ENCODE measurements at regions not wholly inside any gene's neighbourhood (a gene's known extent, or its start where the extent isn't known, plus 50 kb on each side); places are given as distances from the start of the nearest gene placed in this dataset.
"Not testable (repeated sequence)": the region's sequence is repeated elsewhere in the genome, so short reads cannot be mapped to it uniquely, and the experiment has no call there.

DNA sequence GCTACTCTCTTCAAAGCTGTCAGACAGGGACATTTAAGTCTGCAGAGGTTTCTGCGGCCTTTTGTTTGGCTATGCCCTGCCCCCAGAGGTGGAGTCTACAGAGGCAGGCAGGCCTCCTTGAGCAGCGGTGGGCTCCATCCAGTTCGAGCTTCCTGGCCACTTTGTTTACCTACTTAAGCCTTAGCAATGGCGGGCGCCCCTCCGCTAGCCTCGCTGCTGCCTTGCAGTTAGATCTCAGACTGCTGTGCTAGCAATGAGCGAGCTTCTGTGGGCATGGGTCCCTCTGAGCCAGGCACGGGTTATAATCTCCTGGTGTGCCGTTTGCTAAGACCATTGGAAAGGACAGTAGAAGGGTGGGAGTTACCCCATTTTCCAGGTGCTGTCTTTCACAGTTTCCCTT is 924.9 kb upstream of the C9orf72 start:
- TF ChIP-seq, protein P1, sequence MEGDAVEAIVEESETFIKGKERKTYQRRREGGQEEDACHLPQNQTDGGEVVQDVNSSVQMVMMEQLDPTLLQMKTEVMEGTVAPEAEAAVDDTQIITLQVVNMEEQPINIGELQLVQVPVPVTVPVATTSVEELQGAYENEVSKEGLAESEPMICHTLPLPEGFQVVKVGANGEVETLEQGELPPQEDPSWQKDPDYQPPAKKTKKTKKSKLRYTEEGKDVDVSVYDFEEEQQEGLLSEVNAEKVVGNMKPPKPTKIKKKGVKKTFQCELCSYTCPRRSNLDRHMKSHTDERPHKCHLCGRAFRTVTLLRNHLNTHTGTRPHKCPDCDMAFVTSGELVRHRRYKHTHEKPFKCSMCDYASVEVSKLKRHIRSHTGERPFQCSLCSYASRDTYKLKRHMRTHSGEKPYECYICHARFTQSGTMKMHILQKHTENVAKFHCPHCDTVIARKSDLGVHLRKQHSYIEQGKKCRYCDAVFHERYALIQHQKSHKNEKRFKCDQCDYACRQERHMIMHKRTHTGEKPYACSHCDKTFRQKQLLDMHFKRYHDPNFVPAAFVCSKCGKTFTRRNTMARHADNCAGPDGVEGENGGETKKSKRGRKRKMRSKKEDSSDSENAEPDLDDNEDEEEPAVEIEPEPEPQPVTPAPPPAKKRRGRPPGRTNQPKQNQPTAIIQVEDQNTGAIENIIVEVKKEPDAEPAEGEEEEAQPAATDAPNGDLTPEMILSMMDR (IDR thresholded peaks at IDR 0.05), result not testable (repeated sequence)
- TF ChIP-seq EZH2, EZH2phosphoT487 (IDR thresholded peaks at IDR 0.05): not testable (repeated sequence)

Data from neural progenitor cell (in vitro differentiated cells).